HG03135 (cell line): ENCODE measurements at regions not wholly inside any gene's neighbourhood (a gene's known extent, or its start where the extent isn't known, plus 50 kb on each side); places are given as distances from the start of the nearest gene placed in this dataset.
"Not testable (repeated sequence)": the region's sequence is repeated elsewhere in the genome, so short reads cannot be mapped to it uniquely, and the experiment has no call there.

Experiments used
- ATAC-seq: cut with Tn5 transposase; IDR thresholded peaks from one replicate; pipeline ENCODE4 v1.9.1; 2021; ENCODE audit warnings: mild to moderate bottlenecking, moderate library complexity; ENCODE audit not compliant: unreplicated experiment

- ATAC-seq: no peak
Measured at GRCh38 chr18:55763805-55764204, 175.8 kb upstream of the TCF4 start.

GRCh38 chr18:55763298-55763697, 175.3 kb upstream of the TCF4 start:
- ATAC-seq: no peak

- ATAC-seq: no peak
Measured at GRCh38 chr18:55762424-55762823, 174.4 kb upstream of the TCF4 start.

- ATAC-seq: no peak
Measured at GRCh38 chr18:55753643-55754263, 165.8 kb upstream of the TCF4 start.

- no peak for ATAC-seq
Measured at GRCh38 chr18:55751476-55751875, 163.5 kb upstream of the TCF4 start.

- ATAC-seq: no peak
Measured at GRCh38 chr18:55748227-55748738, 160.3 kb upstream of the TCF4 start.

- ATAC-seq: no peak
Measured at GRCh38 chr18:55744206-55744605, 156.2 kb upstream of the TCF4 start.

GRCh38 chr18:55743736-55744135, 155.7 kb upstream of the TCF4 start:
- ATAC-seq: no peak

GRCh38 chr18:55743133-55743532, 155.1 kb upstream of the TCF4 start:
- no peak for ATAC-seq

GRCh38 chr18:55739488-55739887, 151.5 kb upstream of the TCF4 start:
- ATAC-seq: no peak

- ATAC-seq: no peak
Measured at GRCh38 chr18:55738483-55739114, 150.6 kb upstream of the TCF4 start.

- ATAC-seq: no peak
Measured at GRCh38 chr18:55737781-55738468, 149.9 kb upstream of the TCF4 start.

- no peak for ATAC-seq
Measured at GRCh38 chr18:55737266-55737665, 149.3 kb upstream of the TCF4 start.

- no peak for ATAC-seq
Measured at GRCh38 chr18:55735969-55736368, 148.0 kb upstream of the TCF4 start.

- ATAC-seq: no peak
Measured at GRCh38 chr18:55735199-55735855, 147.3 kb upstream of the TCF4 start.

- no peak for ATAC-seq
Measured at GRCh38 chr18:55732227-55733106, 144.5 kb upstream of the TCF4 start.

- ATAC-seq: no peak
Measured at GRCh38 chr18:55731594-55732042, 143.6 kb upstream of the TCF4 start.

GRCh38 chr18:55721006-55721405, 133.0 kb upstream of the TCF4 start:
- ATAC-seq: not testable (repeated sequence)

- no peak for ATAC-seq
Measured at GRCh38 chr18:55713707-55714106, 125.7 kb upstream of the TCF4 start.

GRCh38 chr18:55706898-55707297, 118.9 kb upstream of the TCF4 start:
- no peak for ATAC-seq
